HG02885 (cell line): ENCODE measurements at regions not wholly inside any gene's neighbourhood (a gene's known extent, or its start where the extent isn't known, plus 50 kb on each side); places are given as distances from the start of the nearest gene placed in this dataset.

Source experiments
- ATAC-seq: cut with Tn5 transposase; IDR thresholded peaks from one replicate; pipeline ENCODE4 v1.9.1; 2021; ENCODE audit warnings: mild to moderate bottlenecking; ENCODE audit not compliant: unreplicated experiment, poor library complexity

GRCh38 chr6:51554029-51554428, 533.4 kb downstream of the PKHD1 start:
- no peak for ATAC-seq

GRCh38 chr6:51559059-51559458, 528.4 kb downstream of the PKHD1 start:
- ATAC-seq = no peak

GRCh38 chr6:51562198-51562597, 525.2 kb downstream of the PKHD1 start:
- peak; percentile 94 for ATAC-seq
